Choroid plexus epithelial cell (primary cell): ENCODE measurements at regions not wholly inside any gene's neighbourhood (a gene's known extent, or its start where the extent isn't known, plus 50 kb on each side); places are given as distances from the start of the nearest gene placed in this dataset.

Experiments
- DNase-seq: peaks from one replicate; pipeline ENCODE4 v3.0.0-alpha.2; 2010; ENCODE audit warnings: low read depth
- H3K4me3 ChIP-seq: 2 replicates; pipeline ENCODE4 v1.5.1; 2011; ENCODE audit warnings: low read depth, mild to moderate bottlenecking, control low read depth, low read length, moderate library complexity
- CTCF ChIP-seq: conservative IDR thresholded peaks from 2 replicates; pipeline ENCODE4 v1.5.1; 2011; ENCODE audit warnings: low read depth, mild to moderate bottlenecking, control low read depth, inconsistent platforms, low read length, moderate library complexity

GRCh38 chr14:28608851-28609828 is 157.4 kb upstream of the FOXG1 start:
- peak; percentile 99 for TF ChIP-seq CTCF
- no peak overlapping the region for H3K4me3 ChIP-seq
- peak; percentile 87 for DNase-seq

GRCh38 chr14:28612414-28612813 is 154.2 kb upstream of the FOXG1 start:
- TF ChIP-seq CTCF, result no peak
- DNase-seq, result no peak
- no peak overlapping the region for H3K4me3 ChIP-seq

- no peak overlapping the region for H3K4me3 ChIP-seq
- no peak for TF ChIP-seq CTCF
- DNase-seq, result no peak
These were observed 153.1 kb upstream of the FOXG1 start for GRCh38 chr14:28613532-28613931.

GRCh38 chr14:28626780-28627179 is 139.8 kb upstream of the FOXG1 start:
- no peak overlapping the region for H3K4me3 ChIP-seq
- no peak for DNase-seq
- TF ChIP-seq CTCF, result no peak

- no peak for DNase-seq
- no peak overlapping the region for H3K4me3 ChIP-seq
These were observed 137.1 kb upstream of the FOXG1 start for GRCh38 chr14:28629328-28630004.

GRCh38 chr14:28630100-28630499 is 136.5 kb upstream of the FOXG1 start:
- no peak overlapping the region for H3K4me3 ChIP-seq
- DNase-seq, result no peak
- no peak for TF ChIP-seq CTCF

More at GRCh38 chr14:28629328-28630004, 137.1 kb upstream of the FOXG1 start:
- no peak for TF ChIP-seq CTCF
